ENCODE measurements at regions not wholly inside any gene's neighbourhood (a gene's known extent, or its start where the extent isn't known, plus 50 kb on each side); places are given as distances from the start of the nearest gene placed in this dataset.

GRCh38 chrX:39171686-39172085, 370.4 kb downstream of the MID1IP1 start:
- DNase-seq (ENCODE audit: low read depth), result no peak

- no peak for DNase-seq (ENCODE audit: low read depth)
These were observed 373.0 kb downstream of the MID1IP1 start for GRCh38 chrX:39174241-39174771.

DNA sequence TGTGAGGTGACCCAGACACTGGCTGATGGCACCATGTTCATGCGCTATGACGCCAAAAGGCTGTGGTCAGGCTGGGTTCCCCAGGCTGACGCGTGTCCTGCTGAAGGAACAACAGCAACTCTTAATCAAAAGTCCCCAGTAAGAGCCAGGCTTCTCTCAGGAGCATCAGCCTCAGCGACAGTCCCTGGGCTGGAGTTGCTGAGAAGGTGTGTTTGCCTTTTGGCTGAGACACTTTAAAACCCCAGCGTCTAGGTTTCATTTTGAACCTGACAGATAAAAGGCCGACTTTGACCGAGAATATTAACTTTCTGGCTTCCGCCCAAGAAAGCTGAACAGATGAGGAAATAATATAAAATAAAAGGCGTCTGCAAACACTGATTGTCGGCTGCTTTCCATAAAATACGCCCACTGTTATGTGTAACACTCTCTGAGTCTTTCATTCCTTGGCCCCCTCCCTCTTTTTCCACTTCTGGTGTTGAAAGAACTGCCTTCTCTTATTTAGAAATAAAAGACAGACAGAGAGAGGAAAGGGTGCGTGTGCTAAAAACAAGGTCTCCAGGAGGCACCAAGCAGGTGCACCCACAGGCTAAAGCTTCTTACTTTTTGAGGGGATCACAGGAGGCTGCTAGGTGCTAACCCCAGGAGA, 373.6 kb downstream of the MID1IP1 start:
- DNase-seq (ENCODE audit: low read depth), result no peak

GRCh38 chrX:39175418-39176057, 374.3 kb downstream of the MID1IP1 start:
- no peak for DNase-seq (ENCODE audit: low read depth)

- DNase-seq (ENCODE audit: low read depth), result no peak
These were observed 374.8 kb downstream of the MID1IP1 start for GRCh38 chrX:39176105-39176504.

GRCh38 chrX:39189431-39189830, 388.2 kb downstream of the MID1IP1 start:
- DNase-seq (ENCODE audit: low read depth), result no peak

DNA sequence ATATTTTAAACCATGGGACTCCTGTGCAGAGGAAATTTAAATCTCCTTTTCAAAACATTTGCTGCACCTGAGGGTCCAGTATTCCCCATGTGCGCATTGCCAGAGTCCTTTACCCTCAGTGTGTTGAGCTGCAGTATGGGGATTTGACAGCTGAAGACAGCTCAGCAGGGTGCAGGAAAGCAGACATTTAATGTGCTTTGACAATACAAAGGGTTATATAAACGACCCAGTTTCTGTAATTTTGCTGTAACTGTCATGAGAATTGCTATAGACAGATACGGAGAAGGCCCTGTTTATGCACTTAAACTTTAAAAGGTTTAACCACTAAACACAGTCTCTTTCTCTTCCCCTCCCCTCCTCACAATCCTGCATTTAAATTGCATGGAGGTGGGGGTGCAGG, 393.4 kb downstream of the MID1IP1 start:
- no peak for DNase-seq (ENCODE audit: low read depth)

DNA sequence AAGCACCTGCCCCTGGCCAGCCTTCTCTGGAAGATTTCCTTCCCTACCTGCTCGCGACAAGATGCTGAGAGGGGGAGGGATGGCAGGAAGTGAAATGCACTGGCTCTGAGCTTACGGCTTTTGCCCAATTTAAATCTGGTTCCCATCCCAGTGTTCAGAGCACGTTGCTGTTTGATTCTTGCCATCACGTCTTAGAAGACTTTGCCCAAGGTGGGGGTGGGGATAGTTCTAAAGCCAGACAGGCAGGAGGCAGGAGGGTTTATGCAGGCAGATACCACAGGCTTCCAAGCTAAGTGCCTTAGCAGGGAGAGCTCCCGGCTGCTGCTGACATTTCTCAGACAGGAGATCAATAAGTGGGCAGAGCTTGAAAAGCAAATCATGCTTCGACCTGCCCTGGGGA, 393.9 kb downstream of the MID1IP1 start:
- no peak for DNase-seq (ENCODE audit: low read depth)

- peak; percentile 85 for DNase-seq (ENCODE audit: low read depth)
These were observed 395.2 kb downstream of the MID1IP1 start for GRCh38 chrX:39196192-39197102.

- no peak for DNase-seq (ENCODE audit: low read depth)
These were observed 398.2 kb downstream of the MID1IP1 start for GRCh38 chrX:39199429-39199828.

DNA sequence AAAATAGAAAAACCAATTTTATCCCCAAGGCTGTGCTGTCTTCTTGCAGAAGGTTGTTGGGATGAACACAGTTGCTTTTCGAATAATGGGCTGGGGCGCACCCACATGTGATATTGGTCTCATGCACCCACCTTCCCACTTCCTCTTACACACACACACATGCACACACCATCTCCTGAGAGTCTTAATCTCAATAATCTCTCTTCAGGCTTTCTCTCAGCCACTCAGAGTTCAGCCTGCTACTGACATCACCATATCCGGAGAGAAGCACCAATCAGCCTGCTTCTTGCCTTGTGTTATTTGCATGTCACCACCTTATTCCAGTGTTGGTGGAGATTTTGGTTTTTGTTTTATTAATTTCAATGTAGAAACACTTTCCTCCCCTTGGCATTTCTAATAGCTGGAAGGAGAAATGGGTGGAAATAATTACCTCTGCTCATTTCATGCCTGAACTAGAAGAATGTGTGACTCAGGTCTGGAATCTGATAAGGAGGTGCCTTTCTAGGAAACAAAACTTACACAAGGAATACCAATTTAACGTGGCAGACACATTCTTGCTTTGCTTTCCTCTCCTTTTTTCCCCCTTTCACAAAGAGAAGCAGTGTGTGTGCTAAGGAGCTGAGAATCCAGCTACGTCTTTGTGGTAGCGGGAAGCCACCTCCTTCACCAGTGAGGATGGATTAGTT, 400.2 kb downstream of the MID1IP1 start:
- peak; percentile 50 for DNase-seq (ENCODE audit: low read depth)

DNA sequence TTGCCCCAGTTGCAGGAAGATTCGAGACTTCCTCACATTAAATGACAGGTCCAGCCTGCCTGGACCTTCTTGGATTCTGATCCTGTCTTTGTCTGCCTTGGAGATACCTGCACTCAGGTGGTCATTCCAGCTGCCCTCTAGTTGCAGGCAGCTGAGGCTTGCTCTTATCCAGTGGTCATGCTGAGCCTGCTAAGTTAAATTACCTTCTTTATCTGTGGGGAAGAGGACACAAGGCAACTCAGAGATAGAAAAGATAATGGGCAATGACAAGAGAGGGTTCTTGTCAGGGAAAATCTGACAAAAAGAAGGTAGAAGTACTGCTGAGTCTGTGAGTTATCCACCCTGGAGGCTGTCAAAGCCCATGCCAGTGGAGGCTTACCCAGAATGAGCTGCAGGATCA, 401.4 kb downstream of the MID1IP1 start:
- DNase-seq (ENCODE audit: low read depth), result no peak

- DNase-seq (ENCODE audit: low read depth), result no peak
These were observed 402.2 kb downstream of the MID1IP1 start for GRCh38 chrX:39203427-39203826.

GRCh38 chrX:39204353-39204752, 403.1 kb downstream of the MID1IP1 start:
- no peak for DNase-seq (ENCODE audit: low read depth)

DNA sequence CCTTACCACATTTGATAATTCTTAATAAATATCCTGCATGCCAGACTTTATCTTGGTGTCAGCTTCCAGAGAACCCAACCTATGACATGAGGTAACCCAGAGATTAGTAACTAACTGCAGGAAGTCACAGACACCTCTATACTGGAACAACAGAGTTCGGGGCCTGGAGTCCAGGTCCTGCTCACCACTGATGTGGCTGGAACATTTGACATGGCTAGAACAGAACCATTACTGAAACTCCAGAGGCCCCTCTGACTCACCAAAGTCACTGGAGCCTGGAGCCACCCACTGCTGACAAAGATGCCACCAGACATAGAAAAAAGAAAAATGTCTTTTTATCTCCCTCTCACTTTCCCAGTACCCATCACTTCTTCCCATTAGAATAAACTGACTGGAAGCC, 403.7 kb downstream of the MID1IP1 start:
- DNase-seq (ENCODE audit: low read depth), result no peak

GRCh38 chrX:39205467-39205866, 404.2 kb downstream of the MID1IP1 start:
- DNase-seq (ENCODE audit: low read depth), result peak; percentile 36

- no peak for DNase-seq (ENCODE audit: low read depth)
These were observed 405.3 kb downstream of the MID1IP1 start for GRCh38 chrX:39206399-39207145.

GRCh38 chrX:39211501-39211900, 410.2 kb downstream of the MID1IP1 start:
- no peak for DNase-seq (ENCODE audit: low read depth)

GRCh38 chrX:39212456-39212855, 411.2 kb downstream of the MID1IP1 start:
- peak; percentile 33 for DNase-seq (ENCODE audit: low read depth)

DNA sequence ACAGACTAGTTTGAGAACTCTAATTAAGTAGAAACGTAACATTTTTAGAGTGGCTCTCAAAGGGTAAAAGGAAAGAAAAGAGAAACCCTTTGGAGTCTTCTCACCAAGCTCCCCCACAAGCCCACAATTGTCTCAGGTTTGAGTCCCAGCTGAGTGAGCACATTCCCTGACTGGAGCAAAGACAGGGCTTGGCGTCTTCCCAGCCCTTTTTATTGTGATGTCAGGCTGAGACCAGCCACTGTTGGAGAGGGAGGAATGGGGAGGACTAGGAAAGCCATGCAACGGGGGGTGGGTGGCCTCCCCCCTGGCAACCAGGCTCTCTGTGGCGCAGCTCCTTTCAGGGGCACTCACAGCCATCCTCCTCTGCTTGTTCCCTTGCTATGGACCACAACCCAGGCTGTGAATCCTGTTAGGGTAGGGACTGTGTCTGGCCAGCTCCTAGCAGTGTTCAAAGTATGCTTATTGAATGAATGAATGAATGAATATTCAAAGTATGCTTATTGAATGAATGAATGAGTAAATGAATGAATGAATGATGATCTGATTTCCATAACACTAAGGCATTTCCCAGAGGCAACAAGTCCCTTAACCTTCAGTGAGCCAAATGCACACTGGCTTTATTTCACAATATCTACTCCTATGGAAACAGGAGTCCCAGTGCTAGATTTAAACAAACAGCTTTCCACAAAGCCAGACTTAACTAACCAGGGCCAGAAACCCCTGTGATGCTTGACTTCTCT, 413.3 kb downstream of the MID1IP1 start:
- no peak for DNase-seq (ENCODE audit: low read depth)
